Neural cell (in vitro differentiated cells): ENCODE measurements at regions not wholly inside any gene's neighbourhood (a gene's known extent, or its start where the extent isn't known, plus 50 kb on each side); places are given as distances from the start of the nearest gene placed in this dataset.
"Not testable (repeated sequence)": the region's sequence is repeated elsewhere in the genome, so short reads cannot be mapped to it uniquely, and the experiment has no call there.

Experiments used
- H2AFZ ChIP-seq: fragments of 200-600, 300-800 bp; sonication (generic), shearing (Covaris generic); 2 replicates; pipeline ENCODE4 v1.6.0; 2014; ENCODE audit warnings: low read depth, mild to moderate bottlenecking, antibody characterized with exemption, low read length, moderate library complexity
- H3F3A ChIP-seq: fragments of 200-600 bp; shearing (Covaris generic); 2 replicates; pipeline ENCODE4 v1.6.1; 2016; ENCODE audit warnings: mild to moderate bottlenecking, moderate library complexity, mixed read lengths, antibody characterized with exemption, low read length; ENCODE audit not compliant: insufficient read depth, poor library complexity, severe bottlenecking
- H3K27ac ChIP-seq: fragments of 200-600, 300-800 bp; sonication (generic), shearing (Covaris generic); 2 replicates; pipeline ENCODE4 v1.5.1; 2014; ENCODE audit warnings: mild to moderate bottlenecking, low read length, moderate library complexity
- H3K27me3 ChIP-seq: fragments of 300-800, 200-600 bp; sonication (generic), shearing (Covaris generic); 2 replicates; pipeline ENCODE4 v1.6.0; 2014; ENCODE audit warnings: mild to moderate bottlenecking, low read depth, low read length, moderate library complexity; ENCODE audit not compliant: insufficient read depth
- H3K36me3 ChIP-seq: fragments of 300-800, 200-600 bp; sonication (generic), shearing (Covaris generic); 2 replicates; pipeline ENCODE4 v1.5.1; 2014; ENCODE audit warnings: mild to moderate bottlenecking, antibody characterized with exemption, low read length, moderate library complexity; ENCODE audit not compliant: insufficient read depth
- H3K4me2 ChIP-seq: fragments of 300-800, 200-600 bp; sonication (generic), shearing (Covaris generic); 2 replicates; pipeline ENCODE4 v1.6.0; 2014; ENCODE audit warnings: mild to moderate bottlenecking, low read length
- H3K4me3 ChIP-seq: fragments of 300-800, 200-600 bp; sonication (generic), shearing (Covaris generic); 2 replicates; pipeline ENCODE4 v1.5.1; 2014; ENCODE audit warnings: mild to moderate bottlenecking, low read length, moderate library complexity
- H3K79me2 ChIP-seq: fragments of 200-600 bp; shearing (Covaris generic); replicated peaks from 2 replicates; pipeline ENCODE4 v1.6.0; 2014; ENCODE audit warnings: mild to moderate bottlenecking, low read length, moderate library complexity; ENCODE audit not compliant: insufficient read depth
- H3K9ac ChIP-seq: fragments of 300-800, 200-600 bp; sonication (generic), shearing (Covaris generic); 2 replicates; pipeline ENCODE4 v1.6.1; 2016; ENCODE audit warnings: mild to moderate bottlenecking, low read length, mixed read lengths
- H3K9me2 ChIP-seq: fragments of 200-600 bp; shearing (Covaris generic); 2 replicates; pipeline ENCODE4 v1.6.1; 2016; ENCODE audit warnings: mild to moderate bottlenecking, low read length, mixed read lengths; ENCODE audit not compliant: insufficient read depth
- H3K9me3 ChIP-seq: fragments of 200-600, 300-800 bp; sonication (generic), shearing (Covaris generic); 2 replicates; pipeline ENCODE4 v1.6.1; 2016; ENCODE audit warnings: mild to moderate bottlenecking, mixed run types, low read length, moderate library complexity, mixed read lengths
- H4K20me1 ChIP-seq: fragments of 200-600 bp; shearing (Covaris generic); 2 replicates; pipeline ENCODE4 v1.6.1; 2016; ENCODE audit warnings: mild to moderate bottlenecking, mixed run types; ENCODE audit not compliant: insufficient read depth
- CTCF ChIP-seq: fragments of 450-650 bp; IDR thresholded peaks from 2 replicates; pipeline ENCODE4 v1.5.1; 2014; ENCODE audit warnings: antibody characterized with exemption, mild to moderate bottlenecking, moderate library complexity; ENCODE audit not compliant: poor library complexity, severe bottlenecking
- EP300 ChIP-seq: fragments of 450-650 bp; conservative IDR thresholded peaks from 2 replicates; pipeline ENCODE4 v1.6.1; 2014; ENCODE audit warnings: antibody characterized with exemption, mild to moderate bottlenecking, moderate library complexity; ENCODE audit not compliant: poor library complexity, severe bottlenecking
- EZH2 ChIP-seq: fragments of 200-600, 300-800 bp; shearing (Covaris generic), sonication (generic); IDR thresholded peaks from 2 replicates; pipeline ENCODE4 v1.6.1; 2014; ENCODE audit warnings: antibody characterized with exemption, low read length, borderline replicate concordance, mild to moderate bottlenecking; ENCODE audit not compliant: insufficient read depth, poor library complexity, severe bottlenecking
- MXI1 ChIP-seq: fragments of 450-650 bp; conservative IDR thresholded peaks from 2 replicates; pipeline ENCODE4 v1.6.1; 2014; ENCODE audit warnings: antibody characterized with exemption, mild to moderate bottlenecking; ENCODE audit not compliant: poor library complexity, severe bottlenecking
- POLR2AphosphoS5 ChIP-seq: IDR thresholded peaks from 2 replicates; pipeline ENCODE4 v1.6.1; 2012
- RAD21 ChIP-seq: fragments of 450-650 bp; conservative IDR thresholded peaks from 2 replicates; pipeline ENCODE4 v1.6.1; 2014; ENCODE audit warnings: antibody characterized with exemption, mild to moderate bottlenecking, moderate library complexity
- REST ChIP-seq: IDR thresholded peaks from 2 replicates; pipeline ENCODE4 v1.6.1; 2012; ENCODE audit warnings: borderline replicate concordance
- SMC3 ChIP-seq: fragments of 450-650 bp; conservative IDR thresholded peaks from 2 replicates; pipeline ENCODE4 v1.6.1; 2014; ENCODE audit warnings: antibody characterized with exemption, mild to moderate bottlenecking, moderate library complexity; ENCODE audit not compliant: poor library complexity
- TAF1 ChIP-seq: IDR thresholded peaks from 2 replicates; pipeline ENCODE4 v1.6.1; 2012; ENCODE audit warnings: low read depth

- Histone ChIP-seq H3K9ac (no peak overlapping the region), H2AFZ (no peak overlapping the region)
Observed at GRCh38 chr6:47174502-47175023, 132.4 kb upstream of the ADGRF1 start.

GRCh38 chr6:47174063-47174462, 131.9 kb upstream of the ADGRF1 start:
- H3F3A ChIP-seq, H3K9me3 ChIP-seq, H3K36me3 ChIP-seq, H2AFZ ChIP-seq, H4K20me1 ChIP-seq, H3K4me3 ChIP-seq, H3K4me2 ChIP-seq, H3K79me2 ChIP-seq, H3K9ac ChIP-seq, H3K27ac ChIP-seq, H3K9me2 ChIP-seq, H3K27me3 ChIP-seq: not testable (repeated sequence)

More at GRCh38 chr6:47174502-47175023, 132.4 kb upstream of the ADGRF1 start:
- TF ChIP-seq MXI1 (no peak), RAD21 (no peak), EP300 (no peak), SMC3 (no peak), EZH2 (no peak), REST (no peak), CTCF (no peak), TAF1 (no peak), POLR2AphosphoS5 (no peak)
- no peaks in the 10 kb centered on the region for H3K79me2 ChIP-seq
- no peak overlapping the region for H3K27ac ChIP-seq
- H3K27me3 ChIP-seq: no peaks in the 10 kb centered on the region
- H3F3A ChIP-seq: no peaks in the 10 kb centered on the region
- H3K4me3 ChIP-seq: no peak overlapping the region
- no peaks in the 10 kb centered on the region for H3K9me3 ChIP-seq
- no peaks in the 10 kb centered on the region for H3K36me3 ChIP-seq
- H3K4me2 ChIP-seq: no peak overlapping the region
- no peaks in the 10 kb centered on the region for H4K20me1 ChIP-seq
- no peaks in the 10 kb centered on the region for H3K9me2 ChIP-seq

GRCh38 chr6:47173145-47173544, 131.0 kb upstream of the ADGRF1 start:
- H3K9me2 ChIP-seq, H3K4me2 ChIP-seq, H3K79me2 ChIP-seq, H3K36me3 ChIP-seq, H4K20me1 ChIP-seq, H3K27ac ChIP-seq, H3K4me3 ChIP-seq, H3K9ac ChIP-seq, H3K27me3 ChIP-seq, H3F3A ChIP-seq, H2AFZ ChIP-seq, H3K9me3 ChIP-seq: not testable (repeated sequence)
